HAP-1 (cell line): ENCODE measurements at regions not wholly inside any gene's neighbourhood (a gene's known extent, or its start where the extent isn't known, plus 50 kb on each side); places are given as distances from the start of the nearest gene placed in this dataset.

Source experiments
- DNase-seq, 2 experiments: peaks; one replicate each; pipeline ENCODE4 v3.0.0-alpha.2; 2016 to 2020; ENCODE audit warnings: low spot score in 2 of 2
- H3K27me3 ChIP-seq: fragments of 250-450 bp; sonication (Bioruptor Pico); 2 replicates; pipeline ENCODE4 v1.5.1; 2020; ENCODE audit warnings: low read depth, mild to moderate bottlenecking, moderate library complexity
- H3K36me3 ChIP-seq: fragments of 250-450 bp; sonication (Bioruptor Pico); replicated peaks from 2 replicates; pipeline ENCODE4 v1.5.1; 2020; ENCODE audit warnings: mild to moderate bottlenecking
- H3K4me1 ChIP-seq: fragments of 250-450 bp; sonication (Bioruptor Pico); 2 replicates; pipeline ENCODE4 v1.5.1; 2020; ENCODE audit warnings: mild to moderate bottlenecking
- H3K4me3 ChIP-seq: fragments of 250-450 bp; sonication (Bioruptor Pico); 2 replicates; pipeline ENCODE4 v1.5.1; 2020; ENCODE audit warnings: mild to moderate bottlenecking, moderate library complexity
- H3K9me3 ChIP-seq: fragments of 250-450 bp; sonication (Bioruptor Pico); 2 replicates; pipeline ENCODE4 v1.5.1; 2020; ENCODE audit warnings: mild to moderate bottlenecking, moderate library complexity
- in situ Hi-C: fragments of 300-500 bp; cut with MboI; formaldehyde crosslinking; loops from 3 replicates; pipeline ENCODE4 v1.14.3; 2020; ENCODE audit warnings: low sequenced_read_pairs, inconsistent platforms, mixed read lengths

DNA sequence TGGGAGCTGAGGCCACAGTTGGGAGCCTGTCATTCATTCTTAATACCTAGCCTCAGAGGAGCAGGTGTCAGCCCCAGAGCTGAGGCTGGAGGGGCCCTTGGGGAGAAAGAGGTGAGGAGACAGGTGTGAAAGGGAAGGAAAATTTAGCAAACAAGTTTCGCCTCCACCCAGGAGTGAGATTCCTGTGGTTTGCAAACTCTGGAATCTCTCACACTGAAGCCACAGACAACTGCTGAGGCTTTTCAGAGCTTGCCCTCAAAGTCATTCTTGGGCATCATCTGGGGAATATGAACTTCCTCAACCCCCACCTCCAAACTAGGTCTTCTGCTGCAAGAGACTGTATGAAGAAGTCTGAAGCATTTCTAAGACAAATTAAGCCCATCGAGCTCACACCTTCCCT lies 589.5 kb upstream of the TBX3 start:
- no peaks in the 10 kb centered on the region; the same call in 1 of the 2 replicates for H3K27me3 ChIP-seq
- in situ Hi-C loops, result no loop called here
- H3K4me1 ChIP-seq, result no peaks in the 10 kb centered on the region
- H3K9me3 ChIP-seq, result no peaks in the 10 kb centered on the region
- no peak for DNase-seq
- no peaks in the 10 kb centered on the region for H3K36me3 ChIP-seq
- no peak overlapping the region for H3K4me3 ChIP-seq

DNA sequence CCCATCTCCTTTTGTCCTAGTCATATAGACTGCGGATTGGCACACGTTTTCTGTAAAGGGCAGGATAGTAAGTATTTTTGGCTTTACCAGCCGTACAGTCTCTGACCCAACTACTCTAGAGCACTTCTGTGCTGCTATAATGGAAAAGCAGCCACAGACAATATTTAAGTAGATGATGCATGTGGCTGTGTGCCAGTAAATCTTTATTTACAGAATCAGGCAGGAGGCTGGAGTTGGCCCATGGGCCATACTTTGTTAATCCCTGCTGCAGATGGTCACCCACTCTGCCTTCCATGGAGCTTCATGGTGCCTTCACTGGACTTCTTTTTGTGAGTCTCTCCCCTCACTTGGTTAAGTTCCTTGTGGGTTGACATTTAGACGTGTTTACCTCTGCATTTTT lies 584.5 kb upstream of the TBX3 start:
- H3K4me1 ChIP-seq, result no peaks in the 10 kb centered on the region
- in situ Hi-C loops, result no loop called here
- no peak for DNase-seq

DNA sequence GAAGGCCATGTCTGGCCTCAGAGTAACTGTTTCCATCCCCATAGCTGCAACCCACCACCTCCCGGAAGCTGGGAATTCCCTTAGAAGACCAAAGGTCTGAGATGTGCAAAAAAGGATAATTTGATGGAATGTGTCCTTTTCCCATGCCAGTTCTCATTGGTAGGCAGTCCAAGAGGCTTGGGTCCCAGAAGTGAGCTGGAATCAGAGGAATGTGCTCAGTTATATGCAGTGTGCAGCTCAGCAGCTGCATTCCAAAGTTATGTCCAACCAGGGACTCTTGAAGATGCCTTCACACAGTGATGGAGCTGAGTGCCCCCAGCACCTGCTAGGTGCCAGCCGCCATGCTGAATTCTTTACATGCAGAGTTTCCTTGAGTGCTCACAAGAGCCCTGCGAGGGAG lies 583.9 kb upstream of the TBX3 start:
- H3K9me3 ChIP-seq, result no peaks in the 10 kb centered on the region

More for the DNA sequence above, 584.5 kb upstream of the TBX3 start:
- H3K27me3 ChIP-seq, result no peaks in the 10 kb centered on the region
- H3K9me3 ChIP-seq, result no peaks in the 10 kb centered on the region
- H3K4me3 ChIP-seq, result no peak overlapping the region
- H3K36me3 ChIP-seq, result no peaks in the 10 kb centered on the region

DNA sequence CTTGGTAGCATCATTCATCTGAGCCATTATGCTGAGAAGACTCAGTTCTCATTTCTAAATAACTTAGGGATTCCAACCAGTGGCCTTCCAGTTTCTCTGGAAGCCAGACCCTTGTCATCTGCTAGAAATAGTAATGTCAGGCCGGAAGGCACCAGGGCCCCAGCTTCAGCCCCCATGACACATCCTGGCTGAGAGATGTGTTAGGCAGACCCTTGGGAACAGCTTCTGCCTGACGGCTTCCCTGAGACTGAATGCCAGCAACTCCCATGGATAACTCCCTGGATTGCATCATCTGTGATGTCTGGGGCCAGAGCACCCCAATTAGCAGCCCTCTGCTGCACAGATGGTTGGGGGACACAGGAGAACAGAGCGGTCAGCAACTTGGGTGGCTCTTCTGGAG lies 583.5 kb upstream of the TBX3 start:
- H3K4me3 ChIP-seq, result no peak overlapping the region
- H3K4me1 ChIP-seq, result no peaks in the 10 kb centered on the region
- in situ Hi-C loops, result no loop called here
- H3K36me3 ChIP-seq, result no peaks in the 10 kb centered on the region
- no peak for DNase-seq
- no peaks in the 10 kb centered on the region for H3K27me3 ChIP-seq
- H3K9me3 ChIP-seq, result no peaks in the 10 kb centered on the region

More for the DNA sequence above, 583.9 kb upstream of the TBX3 start:
- no peaks in the 10 kb centered on the region for H3K27me3 ChIP-seq
- H3K4me3 ChIP-seq, result no peak overlapping the region
- in situ Hi-C loops, result no loop called here
- no peaks in the 10 kb centered on the region for H3K36me3 ChIP-seq
- DNase-seq, result no peak
- H3K4me1 ChIP-seq, result no peaks in the 10 kb centered on the region

- no peaks in the 10 kb centered on the region for H3K36me3 ChIP-seq
- no peaks in the 10 kb centered on the region for H3K4me1 ChIP-seq
These were observed 580.6 kb upstream of the TBX3 start for GRCh38 chr12:115264605-115265004.

DNA sequence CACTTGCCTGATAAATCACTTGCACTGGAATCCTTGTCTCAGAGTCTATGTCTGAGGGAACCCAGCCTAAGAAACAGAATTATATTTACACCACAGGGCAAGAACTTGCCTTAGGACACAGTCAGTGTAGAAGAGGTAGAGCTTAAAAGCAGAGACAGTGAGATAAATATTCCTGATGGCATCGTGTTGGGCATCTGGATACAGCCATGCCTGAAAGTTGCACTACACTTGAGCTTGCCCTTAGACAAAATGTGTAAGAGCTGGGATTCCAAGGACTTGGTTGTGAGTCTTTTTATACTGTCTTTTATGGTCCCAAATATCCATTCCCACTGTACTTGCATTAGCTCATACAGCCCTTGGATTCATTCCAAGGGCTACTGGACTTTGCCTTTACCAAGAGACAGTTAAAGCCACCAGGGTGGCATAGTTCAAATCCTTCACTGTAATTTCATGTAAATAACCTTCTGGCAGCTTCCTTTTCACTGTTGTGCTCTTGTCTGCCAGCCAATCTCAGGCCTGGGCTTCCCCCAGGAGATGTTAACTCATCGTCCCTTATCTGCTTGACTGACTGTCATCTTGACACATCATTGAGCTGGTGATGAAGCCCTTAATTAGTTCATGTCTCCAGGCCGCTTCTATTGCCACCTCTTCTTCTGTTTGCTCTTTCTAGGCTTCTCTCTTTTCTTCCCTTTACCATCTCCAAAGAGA lies 577.9 kb upstream of the TBX3 start:
- Histone ChIP-seq H3K27me3 (no peaks in the 10 kb centered on the region), H3K4me3 (no peak overlapping the region), H3K9me3 (no peaks in the 10 kb centered on the region), H3K36me3 (no peaks in the 10 kb centered on the region), H3K4me1 (no peaks in the 10 kb centered on the region)
- no peak for DNase-seq
- in situ Hi-C loops, result no loop called here

More at GRCh38 chr12:115264605-115265004, 580.6 kb upstream of the TBX3 start:
- DNase-seq, result no peak
- in situ Hi-C loops, result no loop called here
- H3K9me3 ChIP-seq, result no peaks in the 10 kb centered on the region
- no peak overlapping the region for H3K4me3 ChIP-seq
- H3K27me3 ChIP-seq, result no peaks in the 10 kb centered on the region

GRCh38 chr12:115260762-115261675 lies 577.0 kb upstream of the TBX3 start:
- Histone ChIP-seq H3K36me3 (no peaks in the 10 kb centered on the region), H3K4me3 (no peak overlapping the region), H3K27me3 (no peaks in the 10 kb centered on the region), H3K9me3 (no peaks in the 10 kb centered on the region), H3K4me1 (no peaks in the 10 kb centered on the region)
- in situ Hi-C loops, result no loop called here
- DNase-seq, result no peak

DNA sequence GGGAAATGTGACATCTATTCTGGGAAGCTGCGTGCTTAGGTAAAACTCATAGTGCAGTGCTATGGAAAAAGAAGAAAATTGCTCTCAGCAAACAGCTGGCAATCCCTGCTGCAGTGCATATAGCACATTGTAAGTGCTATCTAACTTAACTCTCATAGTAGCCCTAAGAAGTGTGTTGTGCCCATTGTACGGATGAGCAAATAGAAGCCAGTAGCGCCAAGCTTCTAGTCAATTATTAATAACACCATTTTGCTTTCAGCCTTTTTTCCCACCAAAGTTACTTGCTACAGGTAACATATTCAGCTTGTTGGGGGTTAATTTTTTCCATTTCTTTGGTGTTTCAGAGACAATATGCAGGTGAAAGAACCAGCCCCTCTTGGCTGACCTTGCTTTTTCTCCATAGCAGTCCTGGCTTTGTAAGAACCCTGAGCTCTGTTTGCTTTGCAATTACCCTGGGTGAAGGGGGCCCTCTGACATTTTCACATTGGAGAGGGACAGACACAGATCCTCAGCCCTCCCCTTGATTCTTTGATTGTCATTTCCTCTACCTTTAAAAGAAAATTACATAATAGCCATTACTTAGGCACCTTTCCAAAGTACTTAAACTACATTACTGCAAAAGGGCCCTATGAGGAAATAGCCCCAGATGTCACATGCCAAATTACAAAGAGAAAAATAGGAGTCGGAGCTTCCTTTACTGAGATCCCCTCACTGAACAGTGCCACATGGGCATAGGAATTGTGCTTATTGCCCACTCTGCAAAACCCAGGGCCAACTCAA lies 576.2 kb upstream of the TBX3 start:
- Histone ChIP-seq H3K4me1 (no peaks in the 10 kb centered on the region), H3K27me3 (no peaks in the 10 kb centered on the region), H3K9me3 (no peaks in the 10 kb centered on the region), H3K4me3 (no peak overlapping the region), H3K36me3 (no peaks in the 10 kb centered on the region)
- in situ Hi-C loops, result no loop called here
- DNase-seq, result no peak

GRCh38 chr12:115257791-115258190 lies 573.8 kb upstream of the TBX3 start:
- Histone ChIP-seq H3K4me1 (no peaks in the 10 kb centered on the region), H3K27me3 (no peaks in the 10 kb centered on the region), H3K4me3 (no peak overlapping the region), H3K36me3 (no peaks in the 10 kb centered on the region), H3K9me3 (no peaks in the 10 kb centered on the region)
- in situ Hi-C loops, result no loop called here
- DNase-seq, result no peak

- Histone ChIP-seq H3K36me3 (no peaks in the 10 kb centered on the region), H3K27me3 (no peaks in the 10 kb centered on the region), H3K4me1 (no peaks in the 10 kb centered on the region), H3K4me3 (no peak overlapping the region), H3K9me3 (no peaks in the 10 kb centered on the region)
- no peak for DNase-seq
- in situ Hi-C loops, result no loop called here
These were observed 572.0 kb upstream of the TBX3 start for GRCh38 chr12:115255962-115256361.

GRCh38 chr12:115255257-115255656 lies 571.3 kb upstream of the TBX3 start:
- in situ Hi-C loops, result no loop called here
- DNase-seq, result no peak
- Histone ChIP-seq H3K9me3 (no peaks in the 10 kb centered on the region), H3K4me1 (no peaks in the 10 kb centered on the region), H3K27me3 (no peaks in the 10 kb centered on the region), H3K36me3 (no peaks in the 10 kb centered on the region), H3K4me3 (no peak overlapping the region)

- Histone ChIP-seq H3K9me3 (no peaks in the 10 kb centered on the region), H3K4me3 (no peak overlapping the region), H3K4me1 (no peaks in the 10 kb centered on the region), H3K27me3 (no peaks in the 10 kb centered on the region), H3K36me3 (no peaks in the 10 kb centered on the region)
- in situ Hi-C loops, result no loop called here
- DNase-seq, result no peak
These were observed 569.1 kb upstream of the TBX3 start for GRCh38 chr12:115253049-115253448.

DNA sequence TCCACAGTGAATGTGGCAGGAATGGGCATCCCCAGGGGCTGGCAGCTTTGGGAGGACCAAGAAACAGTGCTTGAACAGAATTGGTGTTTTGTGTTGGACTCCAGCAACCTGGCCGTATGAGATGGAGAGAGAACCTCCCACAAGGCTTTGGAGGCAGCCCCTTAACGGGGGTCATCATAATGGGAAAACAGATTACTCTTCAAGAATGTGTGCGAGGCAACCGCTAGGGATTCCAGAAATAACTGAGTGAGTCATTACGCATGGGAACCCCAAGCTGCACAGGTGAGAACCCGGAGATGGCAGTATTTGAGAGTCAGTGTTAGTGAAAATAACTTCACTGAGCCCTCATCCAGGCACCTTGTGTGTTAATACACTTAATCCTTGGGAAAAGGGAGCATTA lies 567.8 kb upstream of the TBX3 start:
- H3K4me3 ChIP-seq, result no peak overlapping the region
- no peaks in the 10 kb centered on the region for H3K27me3 ChIP-seq
- in situ Hi-C loops, result no loop called here

More for the DNA sequence above, 567.8 kb upstream of the TBX3 start:
- no peaks in the 10 kb centered on the region for H3K4me1 ChIP-seq
- DNase-seq, result no peak
- H3K9me3 ChIP-seq, result no peaks in the 10 kb centered on the region
- no peaks in the 10 kb centered on the region for H3K36me3 ChIP-seq
